K562 (cell line): ENCODE measurements at regions not wholly inside any gene's neighbourhood (a gene's known extent, or its start where the extent isn't known, plus 50 kb on each side); places are given as distances from the start of the nearest gene placed in this dataset.
A peak's percentile ranks its signal among the peaks of the same experiment; 100 is the strongest.

Experiments used
- ATAC-seq: fragments of 200-7000 bp; cut with Tn5 transposase; 3 replicates; pipeline ENCODE4 v1.9.1; 2020; ENCODE audit warnings: moderate library complexity
- BruUV-seq: library from RNA; stranded (reverse); fragments of 400-500 nt; replicated peaks from 2 replicates; lab custom pipeline; 2021; lab: Mats Ljungman, UMichigan
- CTCF ChIA-PET: fragments of 300-600 bp; formaldehyde crosslinking; extraction: SDS; loops from one replicate; lab custom pipeline; 2021; ENCODE audit warnings: low intra/inter-chr PET ratio; lab: Yijun Ruan, JAX
- POLR2A ChIA-PET: fragments of 300-600, 350-650 bp; sonication (Branson Sonifier 250); formaldehyde crosslinking; extraction: SDS; loops from one replicate; lab custom pipeline; 2021; ENCODE audit warnings: antibody characterized with exemption, inconsistent platforms; lab: Yijun Ruan, JAX
- DNase-seq, 4 experiments: peaks; one replicate each; pipeline versions ENCODE4 v3.0.0 to v3.0.0-alpha.2; 2011 to 2018; ENCODE audit warnings: low spot score in 3 of 4, mixed read lengths in 3 of 4; ENCODE audit errors: extremely low read depth in 1 of 4
- FAIRE-seq: peaks from 2 replicates; lab custom pipeline; 2011; peaks lifted over from hg19 to GRCh38; lab: Jason Lieb, UNC
- H2AFZ ChIP-seq: 2 replicates; pipeline ENCODE4 v1.6.0; 2011; ENCODE audit warnings: low read depth, low read length, control low read depth, inconsistent platforms
- H3K27ac ChIP-seq: fragments of 200-600 bp; 3 replicates; pipeline ENCODE4 v1.8.0; 2011; ENCODE audit warnings: low read depth, mild to moderate bottlenecking, control low read depth, inconsistent platforms, low read length, moderate library complexity, mixed read lengths; ENCODE audit errors: extremely low read depth
- H3K27me3 ChIP-seq, 2 experiments: fragments of 300-600 bp in 1 of 2; 2 replicates in 1 of 2; 3 replicates in 1 of 2; pipeline versions ENCODE4 v1.6.0 to v1.8.0; 2011; ENCODE audit warnings: inconsistent platforms in 2 of 2, low read length in 2 of 2, mild to moderate bottlenecking in 1 of 2, mixed read lengths in 1 of 2, moderate library complexity in 1 of 2; ENCODE audit not compliant: control insufficient read depth in 2 of 2, insufficient read depth in 2 of 2
- H3K36me3 ChIP-seq: fragments of 300-600 bp; 3 replicates; pipeline ENCODE4 v1.8.0; 2011; ENCODE audit warnings: mild to moderate bottlenecking, low read length, inconsistent platforms; ENCODE audit not compliant: control insufficient read depth, insufficient read depth
- H3K4me1 ChIP-seq, 2 experiments: fragments of 200-600 bp in 1 of 2; replicated peaks in 1 of 2; 2 replicates in 1 of 2; 3 replicates in 1 of 2; pipeline versions ENCODE4 v1.5.1 to v1.8.0; 2011; ENCODE audit warnings: inconsistent platforms in 2 of 2, low read length in 2 of 2, mild to moderate bottlenecking in 1 of 2, mixed read lengths in 1 of 2, moderate library complexity in 1 of 2; ENCODE audit not compliant: control insufficient read depth in 2 of 2, insufficient read depth in 2 of 2
- H3K4me2 ChIP-seq: 2 replicates; pipeline ENCODE4 v1.6.1; 2011; ENCODE audit warnings: low read length, control low read depth, inconsistent platforms, mixed read lengths; ENCODE audit not compliant: insufficient read depth
- H3K4me3 ChIP-seq: fragments of 200-600 bp; sonication (generic), shearing (Covaris generic); 2 replicates; pipeline ENCODE4 v1.5.1; 2016; ENCODE audit warnings: control low read depth, inconsistent platforms
- H3K79me2 ChIP-seq: fragments of 200-600 bp; 3 replicates; pipeline ENCODE4 v1.8.0; 2011; ENCODE audit warnings: low read length, inconsistent platforms; ENCODE audit not compliant: control insufficient read depth, insufficient read depth
- H3K9ac ChIP-seq, 2 experiments: 2 replicates each; pipeline versions ENCODE4 v1.6.0 to v1.6.1; 2011; ENCODE audit warnings: low read depth in 2 of 2, low read length in 2 of 2, control low read depth in 1 of 2, inconsistent platforms in 1 of 2, mild to moderate bottlenecking in 1 of 2, mixed read lengths in 1 of 2; ENCODE audit not compliant: insufficient read depth in 1 of 2
- H3K9me1 ChIP-seq: one replicate; pipeline ENCODE4 v1.6.0; 2011; ENCODE audit warnings: inconsistent platforms, mild to moderate bottlenecking, low read length, moderate library complexity; ENCODE audit not compliant: control insufficient read depth, insufficient read depth
- H3K9me3 ChIP-seq: replicated peaks from 2 replicates; pipeline ENCODE4 v1.5.1; 2011; ENCODE audit warnings: low read depth, low read length, inconsistent platforms; ENCODE audit not compliant: control insufficient read depth, insufficient read depth
- H4K20me1 ChIP-seq: replicated peaks from 2 replicates; pipeline ENCODE4 v1.6.1; 2011; ENCODE audit warnings: low read length, inconsistent platforms, mixed read lengths; ENCODE audit not compliant: control insufficient read depth, insufficient read depth
- ELF4 ChIP-seq: fragments of 450-650 bp; formaldehyde crosslinking; IDR thresholded peaks from 2 replicates; pipeline ENCODE4 v1.4.0; 2022; ENCODE audit warnings: missing genetic modification characterization
- HOXB6 ChIP-seq: fragments of 250-450 bp; sonication (Bioruptor Pico); IDR thresholded peaks from 2 replicates; pipeline ENCODE4 v1.5.1; 2022; ENCODE audit warnings: mild to moderate bottlenecking, borderline replicate concordance
- NFIC ChIP-seq: fragments of 450-650 bp; IDR thresholded peaks from 2 replicates; pipeline ENCODE4 v1.6.1; 2017; ENCODE audit warnings: mild to moderate bottlenecking, inconsistent platforms
- OTX1 ChIP-seq: fragments of 450-650 bp; formaldehyde crosslinking; IDR thresholded peaks from 2 replicates; pipeline ENCODE4 v1.4.0; 2022; ENCODE audit warnings: mild to moderate bottlenecking
- RBM25 ChIP-seq: fragments of 200-400 bp; formaldehyde crosslinking; IDR thresholded peaks from 2 replicates; pipeline ENCODE4 v1.6.1; 2018; ENCODE audit warnings: low read length, low read depth, moderate library complexity; ENCODE audit not compliant: severe bottlenecking
- ZFP36 ChIP-seq: fragments of 150-350 bp; IDR thresholded peaks from 2 replicates; pipeline ENCODE4 v1.6.1; 2018; ENCODE audit warnings: low read length, low read depth; ENCODE audit not compliant: partially characterized antibody
- ZNF263 ChIP-seq: sonication (generic); formaldehyde crosslinking; IDR thresholded peaks from 2 replicates; pipeline ENCODE4 v1.8.0; 2022; ENCODE audit warnings: mild to moderate bottlenecking, missing genetic modification reagents, borderline replicate concordance
- WGBS: fragments of 100-300 bp; shearing (Covaris generic); methylation state at CpG from one replicate; pipeline ENCODE4 v1.1.6; 2016; ENCODE audit warnings: low coverage, mixed read lengths; ENCODE audit not compliant: insufficient coverage; ENCODE audit errors: missing lambda C conversion rate; 5-methylcytosine and 5-hydroxymethylcytosine counted together
- in situ Hi-C: fragments of 300-500 bp; cut with MboI; formaldehyde crosslinking; loops from 4 replicates; pipeline ENCODE4 v1.15.0; 2018; ENCODE audit warnings: inconsistent platforms, mixed read lengths
- intact Hi-C: fragments of 100-400 bp; cut with micrococcal nuclease; formaldehyde crosslinking; loops from 2 replicates; pipeline ENCODE4 v1.14.2; 2022
- TF ChIP-seq, protein P1 (sequence below): fragments of 250-450 bp; sonication (Bioruptor Pico); IDR thresholded peaks from 2 replicates; pipeline ENCODE4 v1.9.0; 2021; ENCODE audit warnings: mild to moderate bottlenecking, inconsistent platforms
- TF ChIP-seq, protein P2 (sequence below), 2 experiments: fragments of 450-650 bp in 1 of 2; sonication (generic) in 1 of 2; formaldehyde crosslinking in 1 of 2; IDR thresholded peaks in 1 of 2; conservative IDR thresholded peaks in 1 of 2; 2 replicates each; pipeline versions ENCODE4 v1.6.1 to v1.8.1; 2016 to 2023; ENCODE audit warnings: mild to moderate bottlenecking in 2 of 2, moderate library complexity in 2 of 2, inconsistent platforms in 1 of 2, missing genetic modification reagents in 1 of 2
- TF ChIP-seq, protein P3 (sequence below): IDR thresholded peaks from 2 replicates; pipeline ENCODE4 v1.6.1; 2016; ENCODE audit warnings: missing genetic modification characterization, missing compliant biosample characterization
- TF ChIP-seq, protein P4 (sequence below): fragments of 450-650 bp; formaldehyde crosslinking; conservative IDR thresholded peaks from 2 replicates; pipeline ENCODE4 v1.4.0; 2022; ENCODE audit warnings: mild to moderate bottlenecking, missing genetic modification characterization

DNA sequence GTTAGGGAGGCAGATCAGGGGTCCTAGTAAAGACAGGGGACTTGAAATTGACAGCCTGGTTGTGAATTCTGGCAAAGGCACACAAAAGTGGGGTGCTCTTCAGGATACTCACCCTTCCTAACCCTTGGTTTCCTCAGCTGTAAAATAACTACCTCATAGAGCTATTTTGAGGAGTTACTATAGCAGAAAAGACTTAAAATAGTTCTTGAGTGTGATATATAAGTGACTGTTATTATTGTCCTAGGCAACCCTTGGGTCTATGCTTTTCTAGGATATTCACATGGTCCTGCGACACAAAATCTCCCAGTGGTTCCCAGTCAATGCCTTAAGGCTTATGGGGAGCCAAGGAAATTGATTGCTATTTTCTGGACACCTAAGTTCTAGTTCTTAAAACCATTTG lies 98.1 kb upstream of the NAMPT start (continued):
- TF ChIP-seq, protein P1, sequence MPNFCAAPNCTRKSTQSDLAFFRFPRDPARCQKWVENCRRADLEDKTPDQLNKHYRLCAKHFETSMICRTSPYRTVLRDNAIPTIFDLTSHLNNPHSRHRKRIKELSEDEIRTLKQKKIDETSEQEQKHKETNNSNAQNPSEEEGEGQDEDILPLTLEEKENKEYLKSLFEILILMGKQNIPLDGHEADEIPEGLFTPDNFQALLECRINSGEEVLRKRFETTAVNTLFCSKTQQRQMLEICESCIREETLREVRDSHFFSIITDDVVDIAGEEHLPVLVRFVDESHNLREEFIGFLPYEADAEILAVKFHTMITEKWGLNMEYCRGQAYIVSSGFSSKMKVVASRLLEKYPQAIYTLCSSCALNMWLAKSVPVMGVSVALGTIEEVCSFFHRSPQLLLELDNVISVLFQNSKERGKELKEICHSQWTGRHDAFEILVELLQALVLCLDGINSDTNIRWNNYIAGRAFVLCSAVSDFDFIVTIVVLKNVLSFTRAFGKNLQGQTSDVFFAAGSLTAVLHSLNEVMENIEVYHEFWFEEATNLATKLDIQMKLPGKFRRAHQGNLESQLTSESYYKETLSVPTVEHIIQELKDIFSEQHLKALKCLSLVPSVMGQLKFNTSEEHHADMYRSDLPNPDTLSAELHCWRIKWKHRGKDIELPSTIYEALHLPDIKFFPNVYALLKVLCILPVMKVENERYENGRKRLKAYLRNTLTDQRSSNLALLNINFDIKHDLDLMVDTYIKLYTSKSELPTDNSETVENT (CRISPR knock-in tag) = no peak
- TF ChIP-seq RBM25 = no peak
- TF ChIP-seq, protein P2, sequence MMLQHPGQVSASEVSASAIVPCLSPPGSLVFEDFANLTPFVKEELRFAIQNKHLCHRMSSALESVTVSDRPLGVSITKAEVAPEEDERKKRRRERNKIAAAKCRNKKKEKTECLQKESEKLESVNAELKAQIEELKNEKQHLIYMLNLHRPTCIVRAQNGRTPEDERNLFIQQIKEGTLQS (IDR thresholded peaks at IDR 0.05) = no peak
- TF ChIP-seq, protein P2 (CRISPR knock-in tag; conservative IDR thresholded peaks at IDR 0.05) = no peak

DNA sequence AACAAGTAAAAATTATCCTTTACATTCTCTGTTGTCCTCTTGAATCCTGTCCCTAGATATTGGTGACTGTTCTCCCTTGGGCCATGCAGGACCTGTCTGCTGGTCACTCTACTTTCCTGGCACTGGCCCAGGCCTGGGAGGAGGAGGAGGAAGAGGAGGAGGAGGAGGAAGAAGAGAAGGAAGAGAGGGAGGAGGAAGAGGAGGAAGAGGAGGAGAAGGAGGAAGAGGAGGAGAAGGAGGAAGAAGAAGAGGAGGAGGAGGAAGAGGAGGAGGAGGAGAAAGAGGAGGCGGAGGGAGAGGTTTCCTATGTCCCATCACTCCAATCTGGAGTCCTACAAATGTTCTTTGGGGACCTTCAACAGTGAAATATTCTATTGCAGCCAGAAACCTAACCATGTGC lies 97.3 kb upstream of the NAMPT start:
- ChIA-PET CTCF (no interaction called here), POLR2A (no interaction called here)
- no peak overlapping the region for H3K4me3 ChIP-seq
- no TSS peak for BruUV-seq
- no peaks in the 10 kb centered on the region for H3K79me2 ChIP-seq
- 0 out of 2 replicates have a peak, but pooled peaks have one; percentile 76 for TF ChIP-seq OTX1 (CRISPR knock-in tag)
- TF ChIP-seq ZNF263 (CRISPR knock-in tag) = peak; percentile 53; the same call in 1 of the 2 replicates
- TF ChIP-seq ZFP36 = no peak
- peak; percentile 70; the same call in 1 of the 2 replicates for TF ChIP-seq NFIC
- TF ChIP-seq ELF4 (CRISPR knock-in tag) = 0 out of 2 replicates have a peak, but pooled peaks have one; percentile 17
- no peak for TF ChIP-seq HOXB6
- TF ChIP-seq, protein P3, sequence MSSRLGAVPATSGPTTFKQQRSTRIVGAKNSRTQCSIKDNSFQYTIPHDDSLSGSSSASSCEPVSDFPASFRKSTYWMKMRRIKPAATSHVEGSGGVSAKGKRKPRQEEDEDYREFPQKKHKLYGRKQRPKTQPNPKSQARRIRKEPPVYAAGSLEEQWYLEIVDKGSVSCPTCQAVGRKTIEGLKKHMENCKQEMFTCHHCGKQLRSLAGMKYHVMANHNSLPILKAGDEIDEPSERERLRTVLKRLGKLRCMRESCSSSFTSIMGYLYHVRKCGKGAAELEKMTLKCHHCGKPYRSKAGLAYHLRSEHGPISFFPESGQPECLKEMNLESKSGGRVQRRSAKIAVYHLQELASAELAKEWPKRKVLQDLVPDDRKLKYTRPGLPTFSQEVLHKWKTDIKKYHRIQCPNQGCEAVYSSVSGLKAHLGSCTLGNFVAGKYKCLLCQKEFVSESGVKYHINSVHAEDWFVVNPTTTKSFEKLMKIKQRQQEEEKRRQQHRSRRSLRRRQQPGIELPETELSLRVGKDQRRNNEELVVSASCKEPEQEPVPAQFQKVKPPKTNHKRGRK (tag) = peak; percentile 64
- TF ChIP-seq, protein P4, sequence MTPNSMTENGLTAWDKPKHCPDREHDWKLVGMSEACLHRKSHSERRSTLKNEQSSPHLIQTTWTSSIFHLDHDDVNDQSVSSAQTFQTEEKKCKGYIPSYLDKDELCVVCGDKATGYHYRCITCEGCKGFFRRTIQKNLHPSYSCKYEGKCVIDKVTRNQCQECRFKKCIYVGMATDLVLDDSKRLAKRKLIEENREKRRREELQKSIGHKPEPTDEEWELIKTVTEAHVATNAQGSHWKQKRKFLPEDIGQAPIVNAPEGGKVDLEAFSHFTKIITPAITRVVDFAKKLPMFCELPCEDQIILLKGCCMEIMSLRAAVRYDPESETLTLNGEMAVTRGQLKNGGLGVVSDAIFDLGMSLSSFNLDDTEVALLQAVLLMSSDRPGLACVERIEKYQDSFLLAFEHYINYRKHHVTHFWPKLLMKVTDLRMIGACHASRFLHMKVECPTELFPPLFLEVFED = 0 out of 2 replicates have a peak, but pooled peaks have one; percentile 52
- no peaks in the 10 kb centered on the region for H3K36me3 ChIP-seq
- H3K27ac ChIP-seq = no peak overlapping the region
- no peaks in the 10 kb centered on the region for H4K20me1 ChIP-seq
- in situ Hi-C loops = no loop called here
- H3K9ac ChIP-seq = no peak overlapping the region
- WGBS = 50% methylated on average over 1 of the region's 1 CpG
- H2AFZ ChIP-seq = no peak overlapping the region
- no peaks in the 10 kb centered on the region for H3K9me1 ChIP-seq
- peaks cover 0 to 16% of the 10 kb centered on the region in 2 experiments; a peak in 3 of 5 replicates for H3K4me1 ChIP-seq
- H3K9me3 ChIP-seq = no peaks in the 10 kb centered on the region
- FAIRE-seq (no peak), DNase-seq (no peak), ATAC-seq (no peak)
- H3K27me3 ChIP-seq = no peaks in the 10 kb centered on the region
- H3K4me2 ChIP-seq = no peak overlapping the region
- intact Hi-C loops = no loop called here
